MCF 10A (cell line): ENCODE measurements at regions not wholly inside any gene's neighbourhood (a gene's known extent, or its start where the extent isn't known, plus 50 kb on each side); places are given as distances from the start of the nearest gene placed in this dataset.

ENCODE experiments used
- BruUV-seq: library from RNA; stranded (reverse); fragments of 400-500 nt; replicated peaks from 2 replicates; lab custom pipeline; 2021; lab: Mats Ljungman, UMichigan
- CTCF ChIA-PET: fragments of 300-600 bp; sonication (Branson Sonifier 250); formaldehyde crosslinking; extraction: SDS; loops from one replicate; lab custom pipeline; 2021; ENCODE audit warnings: antibody characterized with exemption, inconsistent platforms; lab: Yijun Ruan, JAX
- POLR2A ChIA-PET: fragments of 300-600, 350-650 bp; sonication (Branson Sonifier 250); formaldehyde crosslinking; extraction: SDS; loops from one replicate; lab custom pipeline; 2020; ENCODE audit warnings: antibody characterized with exemption, inconsistent platforms; lab: Yijun Ruan, JAX
- DNase-seq: peaks from one replicate; pipeline ENCODE4 v3.0.0-alpha.2; 2018; ENCODE audit not compliant: unreplicated experiment
- H3K27ac Mint-ChIP-seq: one replicate; pipeline ENCODE4 v1.8.0; 2022; ENCODE audit warnings: mild to moderate bottlenecking, low read depth, mixed read lengths; ENCODE audit not compliant: unreplicated experiment
- H3K27me3 Mint-ChIP-seq: one replicate; pipeline ENCODE4 v1.8.0; 2022; ENCODE audit warnings: mixed read lengths; ENCODE audit not compliant: insufficient read depth, unreplicated experiment
- H3K36me3 Mint-ChIP-seq: one replicate; pipeline ENCODE4 v1.8.0; 2022; ENCODE audit warnings: mild to moderate bottlenecking, moderate library complexity, mixed read lengths; ENCODE audit not compliant: insufficient read depth, unreplicated experiment
- H3K4me1 Mint-ChIP-seq: one replicate; pipeline ENCODE4 v1.8.0; 2022; ENCODE audit warnings: mixed read lengths; ENCODE audit not compliant: insufficient read depth, unreplicated experiment
- H3K4me3 Mint-ChIP-seq: one replicate; pipeline ENCODE4 v1.8.0; 2022; ENCODE audit warnings: mild to moderate bottlenecking, moderate library complexity, mixed read lengths; ENCODE audit not compliant: unreplicated experiment
- H3K9me3 Mint-ChIP-seq: one replicate; pipeline ENCODE4 v1.8.0; 2022; ENCODE audit warnings: mixed read lengths; ENCODE audit not compliant: unreplicated experiment
- CTCF ChIP-seq: fragments of 200-600 bp; IDR thresholded peaks from one replicate; pipeline ENCODE4 v1.8.0; 2022; ENCODE audit warnings: antibody characterized with exemption, mild to moderate bottlenecking; ENCODE audit not compliant: unreplicated experiment
- intact Hi-C: fragments of 100-400 bp; cut with micrococcal nuclease; formaldehyde crosslinking; loops from 2 replicates; pipeline ENCODE4 v1.14.1; 2022

- Mint-ChIP-seq H3K4me3 (no peak overlapping the region), H3K36me3 (no peaks in the 10 kb centered on the region), H3K4me1 (peaks cover 16% of the 10 kb centered on the region), H3K27ac (no peak overlapping the region), H3K9me3 (no peaks in the 10 kb centered on the region), H3K27me3 (no peaks in the 10 kb centered on the region)
- CTCF ChIA-PET: no interaction called here
- peak; percentile 71 for DNase-seq
- POLR2A ChIA-PET: interaction anchor here (0.5 to 1.1 kb wide), 3 partner anchors 139 to 1679 kb away, joined by 3 read pairs; no protein-coding TSS in a partner anchor
- TF ChIP-seq CTCF: no peak
- intact Hi-C loops: no loop called here
- no TSS peak for BruUV-seq
Observed at GRCh38 chr9:28539434-28540070, 966.3 kb upstream of the C9orf72 start.

DNA sequence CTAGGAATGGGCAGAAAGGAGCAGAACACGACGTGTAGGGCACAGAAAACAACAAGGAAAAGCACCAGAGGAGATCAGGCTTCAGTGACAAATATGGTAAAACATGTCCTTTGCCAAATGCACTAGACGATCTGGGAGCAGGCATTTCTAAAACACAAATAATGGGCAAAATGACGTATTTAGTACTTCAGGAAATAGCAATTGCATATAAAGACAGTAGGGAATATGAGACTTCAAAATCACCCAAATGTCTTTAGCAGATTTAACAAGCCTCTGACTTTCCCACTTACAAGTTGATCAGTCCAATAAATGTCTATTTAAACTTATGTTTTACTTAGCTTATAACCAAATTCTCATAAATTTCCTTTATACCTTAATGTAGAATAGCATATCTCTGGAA is 969.6 kb upstream of the C9orf72 start:
- DNase-seq: no peak
- H3K9me3 Mint-ChIP-seq: no peaks in the 10 kb centered on the region
- intact Hi-C loops: no loop called here
- H3K4me1 Mint-ChIP-seq: peaks cover 16% of the 10 kb centered on the region
- H3K27ac Mint-ChIP-seq: no peak overlapping the region
- no peak for TF ChIP-seq CTCF
- ChIA-PET POLR2A (no interaction called here), CTCF (no interaction called here)
- no peaks in the 10 kb centered on the region for H3K36me3 Mint-ChIP-seq
- no peak overlapping the region for H3K4me3 Mint-ChIP-seq
- no peaks in the 10 kb centered on the region for H3K27me3 Mint-ChIP-seq
- BruUV-seq: no TSS peak

DNA sequence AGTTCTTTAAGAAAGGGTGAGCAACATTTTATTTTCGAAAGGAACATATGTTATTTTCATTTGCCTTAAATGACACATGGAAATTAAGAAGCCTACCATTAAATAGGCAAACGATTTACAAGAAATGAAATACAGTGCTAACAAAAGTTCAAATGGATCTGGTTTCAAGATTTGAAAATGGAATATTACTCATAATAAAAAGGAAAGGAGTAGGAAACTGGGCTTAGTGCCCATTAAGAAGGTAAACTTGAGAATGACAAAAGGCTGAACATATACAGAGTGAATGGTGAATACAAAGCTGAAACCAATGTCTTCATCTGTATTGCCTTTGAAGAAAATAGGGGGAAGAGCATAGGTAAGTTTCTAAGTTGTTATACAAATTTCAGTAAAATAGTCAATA is 974.2 kb upstream of the C9orf72 start:
- Mint-ChIP-seq H3K9me3 (peaks cover 9% of the 10 kb centered on the region), H3K4me3 (no peak overlapping the region), H3K27ac (no peak overlapping the region), H3K27me3 (no peaks in the 10 kb centered on the region), H3K36me3 (no peaks in the 10 kb centered on the region), H3K4me1 (peaks cover 4% of the 10 kb centered on the region)
- DNase-seq: peak; percentile 13
- ChIA-PET POLR2A (no interaction called here), CTCF (no interaction called here)
- intact Hi-C loops: no loop called here
- TF ChIP-seq CTCF: no peak
- no TSS peak for BruUV-seq

DNA sequence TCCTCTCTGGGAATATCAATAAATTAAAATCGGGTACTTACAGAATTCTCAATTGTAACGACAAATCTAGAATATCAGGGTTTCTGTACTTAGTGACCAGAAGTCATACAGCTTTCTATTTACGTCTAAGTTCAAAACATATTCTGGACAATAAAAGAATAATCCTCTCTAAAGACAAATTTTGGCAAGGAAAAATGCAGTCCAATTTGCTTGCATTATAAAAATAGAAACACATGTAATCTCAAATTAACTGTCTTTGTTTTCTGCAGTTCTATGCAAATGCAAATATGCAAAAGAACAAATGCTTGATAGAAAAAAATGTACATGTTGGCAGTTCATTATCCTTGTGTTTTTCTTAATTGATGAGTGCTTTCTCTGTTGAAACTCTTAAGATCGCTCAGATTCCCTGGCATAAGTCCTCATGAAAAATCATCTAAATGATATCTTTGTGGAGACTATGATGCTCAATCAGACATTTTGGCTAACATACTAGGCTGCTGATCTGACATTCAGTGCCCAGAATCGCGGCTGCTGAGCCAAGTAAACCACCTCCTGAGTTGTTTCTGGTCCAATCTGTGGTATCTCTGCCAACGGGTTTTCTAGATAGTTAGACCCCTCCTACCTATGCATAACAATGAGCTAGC is 990.1 kb upstream of the C9orf72 start:
- TF ChIP-seq CTCF: no peak
- CTCF ChIA-PET: no interaction called here
- no TSS peak for BruUV-seq
- DNase-seq: no peak
- H3K9me3 Mint-ChIP-seq: no peaks in the 10 kb centered on the region
- H3K27me3 Mint-ChIP-seq: no peaks in the 10 kb centered on the region
- no peak overlapping the region for H3K4me3 Mint-ChIP-seq
- H3K27ac Mint-ChIP-seq: no peak overlapping the region
- intact Hi-C loops: no loop called here
- no peaks in the 10 kb centered on the region for H3K36me3 Mint-ChIP-seq
- H3K4me1 Mint-ChIP-seq: no peaks in the 10 kb centered on the region
- POLR2A ChIA-PET: no interaction called here
